Mammary epithelial cell (primary cell): ENCODE measurements at regions not wholly inside any gene's neighbourhood (a gene's known extent, or its start where the extent isn't known, plus 50 kb on each side); places are given as distances from the start of the nearest gene placed in this dataset.

ENCODE experiments used
- CTCF ChIP-seq, 2 donors: IDR thresholded peaks in 1 of 2; conservative IDR thresholded peaks in 1 of 2; 2 replicates each; pipeline ENCODE4 v1.5.1; 2011 to 2012; ENCODE audit warnings: inconsistent platforms in 2 of 2, low read length in 2 of 2, mild to moderate bottlenecking in 2 of 2, control low read depth in 1 of 2, low read depth in 1 of 2; ENCODE audit not compliant: insufficient read depth in 1 of 2; ENCODE audit errors: extremely low read depth in 1 of 2
- EZH2 ChIP-seq: IDR thresholded peaks from 2 replicates; pipeline ENCODE4 v1.6.1; 2012; ENCODE audit warnings: low read length, inconsistent platforms, borderline replicate concordance

GRCh38 chr15:38846346-38846745 is 281.7 kb upstream of the RASGRP1 start:
- TF ChIP-seq CTCF (conservative IDR thresholded peaks at IDR 0.05 in 1 of 2, IDR thresholded peaks at IDR 0.05 in 1 of 2; ENCODE audit: extremely low read depth in 1 of 2, insufficient read depth in 1 of 2, low read depth in 1 of 2, low read length in 2 of 2) (no peak), EZH2 (no peak)
